Stimulated activated CD4-positive, alpha-beta T cell treated with anti-CD3 and anti-CD28 coated beads, TNF-alpha, amount 100 ng/mL, for 4 hours (primary cell): ENCODE measurements at regions not wholly inside any gene's neighbourhood (a gene's known extent, or its start where the extent isn't known, plus 50 kb on each side); places are given as distances from the start of the nearest gene placed in this dataset.
"Not testable (repeated sequence)": the region's sequence is repeated elsewhere in the genome, so short reads cannot be mapped to it uniquely, and the experiment has no call there.

Source experiments
- DNase-seq, 3 experiments: peaks; one replicate each; pipeline ENCODE4 v3.0.0-alpha.2; 2020; ENCODE audit warnings: low read depth in 3 of 3

- DNase-seq: no peak
Measured at GRCh38 chr1:228824366-228824765, 89.1 kb downstream of the RHOU start.

GRCh38 chr1:228825041-228825440 lies 89.8 kb downstream of the RHOU start:
- DNase-seq: no peak

- no peak for DNase-seq
Measured at GRCh38 chr1:228825840-228826484, 90.7 kb downstream of the RHOU start.

GRCh38 chr1:228827019-228827418 lies 91.7 kb downstream of the RHOU start:
- no peak for DNase-seq

GRCh38 chr1:228828151-228828550 lies 92.9 kb downstream of the RHOU start:
- no peak for DNase-seq

- DNase-seq: no peak
Measured at GRCh38 chr1:228830185-228830953, 95.1 kb downstream of the RHOU start.

- DNase-seq: no peak
Measured at GRCh38 chr1:228830954-228831481, 95.7 kb downstream of the RHOU start.

GRCh38 chr1:228833911-228834688 lies 98.8 kb downstream of the RHOU start:
- DNase-seq: no peak

- no peak for DNase-seq
Measured at GRCh38 chr1:228835456-228835855, 100.2 kb downstream of the RHOU start.

GRCh38 chr1:228835911-228836310 lies 100.6 kb downstream of the RHOU start:
- no peak for DNase-seq

GRCh38 chr1:228836427-228836826 lies 101.1 kb downstream of the RHOU start:
- no peak for DNase-seq

GRCh38 chr1:228837032-228837431 lies 101.8 kb downstream of the RHOU start:
- no peak for DNase-seq

GRCh38 chr1:228837817-228838716 lies 102.8 kb downstream of the RHOU start:
- DNase-seq: no peak

GRCh38 chr1:228838717-228839500 lies 103.6 kb downstream of the RHOU start:
- no peak for DNase-seq

GRCh38 chr1:228839656-228840055 lies 104.4 kb downstream of the RHOU start:
- no peak for DNase-seq

- no peak for DNase-seq
Measured at GRCh38 chr1:228841632-228842031, 106.4 kb downstream of the RHOU start.

- no peak for DNase-seq
Measured at GRCh38 chr1:228842094-228842775, 107.0 kb downstream of the RHOU start.

- no peak for DNase-seq
Measured at GRCh38 chr1:228845101-228845500, 109.8 kb downstream of the RHOU start.

- DNase-seq: no peak
Measured at GRCh38 chr1:228846952-228847351, 111.7 kb downstream of the RHOU start.

GRCh38 chr1:228847451-228847850 lies 112.2 kb downstream of the RHOU start:
- not testable (repeated sequence) for DNase-seq
